OCI-LY7 (cell line): ENCODE measurements at regions not wholly inside any gene's neighbourhood (a gene's known extent, or its start where the extent isn't known, plus 50 kb on each side); places are given as distances from the start of the nearest gene placed in this dataset.

Source experiments
- BruUV-seq: library from RNA; stranded (reverse); fragments of 400-500 nt; replicated peaks from 2 replicates; lab custom pipeline; 2021; lab: Mats Ljungman, UMichigan
- CTCF ChIA-PET: fragments of 300-600 bp; sonication (Branson Sonifier 250); formaldehyde crosslinking; loops from one replicate; lab custom pipeline; 2022; ENCODE audit warnings: antibody characterized with exemption; ENCODE audit not compliant: unreplicated experiment; lab: Charles Lee
- POLR2A ChIA-PET: fragments of 300-600 bp; sonication (Branson Sonifier 250); formaldehyde crosslinking; loops from one replicate; lab custom pipeline; 2022; ENCODE audit warnings: antibody characterized with exemption; lab: Charles Lee
- DNase-seq: peaks from one replicate; pipeline ENCODE4 v3.0.0-alpha.2; 2015; ENCODE audit warnings: low spot score
- H2AFZ ChIP-seq: fragments of 200-600 bp; sonication (generic), shearing (Covaris generic); 2 replicates; pipeline ENCODE4 v1.6.1; 2014; ENCODE audit warnings: mild to moderate bottlenecking, antibody characterized with exemption, low read length, moderate library complexity
- H3K27ac ChIP-seq: fragments of 200-600 bp; sonication (generic); 2 replicates; pipeline ENCODE4 v1.5.1; 2014; ENCODE audit warnings: mixed run types, low read depth, mild to moderate bottlenecking, moderate library complexity, low read length, inconsistent platforms; ENCODE audit not compliant: poor library complexity, severe bottlenecking
- H3K36me3 ChIP-seq: fragments of 200-600 bp; sonication (generic); 2 replicates; pipeline ENCODE4 v1.6.1; 2014; ENCODE audit warnings: mild to moderate bottlenecking, antibody characterized with exemption, low read length, moderate library complexity, mixed read lengths; ENCODE audit not compliant: insufficient read depth
- H3K4me1 ChIP-seq: fragments of 200-600 bp; sonication (generic); 2 replicates; pipeline ENCODE4 v1.5.1; 2014; ENCODE audit warnings: mild to moderate bottlenecking, low read length; ENCODE audit not compliant: insufficient read depth, poor library complexity, severe bottlenecking
- H3K4me2 ChIP-seq: fragments of 200-600 bp; sonication (generic); 2 replicates; pipeline ENCODE4 v1.6.1; 2014; ENCODE audit warnings: mild to moderate bottlenecking, low read length
- H3K4me3 ChIP-seq: fragments of 200-600 bp; sonication (generic); 2 replicates; pipeline ENCODE4 v1.5.1; 2014; ENCODE audit warnings: mild to moderate bottlenecking, low read depth, low read length; ENCODE audit not compliant: poor library complexity, severe bottlenecking
- H3K79me2 ChIP-seq: fragments of 200-600 bp; sonication (generic); 2 replicates; pipeline ENCODE4 v1.6.1; 2016; ENCODE audit warnings: low read depth, mild to moderate bottlenecking, low read length, moderate library complexity, mixed read lengths; ENCODE audit not compliant: insufficient read depth
- H3K9me2 ChIP-seq: fragments of 200-600 bp; sonication (generic); 2 replicates; pipeline ENCODE4 v1.6.1; 2016; ENCODE audit warnings: mild to moderate bottlenecking, low read length, mixed read lengths; ENCODE audit not compliant: insufficient read depth
- H3K9me3 ChIP-seq: fragments of 200-600 bp; sonication (generic); 2 replicates; pipeline ENCODE4 v1.6.1; 2014; ENCODE audit warnings: mild to moderate bottlenecking, mixed run types, low read length, mixed read lengths
- H4K20me1 ChIP-seq: fragments of 200-600 bp; sonication (generic); 2 replicates; pipeline ENCODE4 v1.6.1; 2014; ENCODE audit warnings: mild to moderate bottlenecking, antibody characterized with exemption, low read length, moderate library complexity, mixed read lengths; ENCODE audit not compliant: insufficient read depth
- EZH2phosphoT487 ChIP-seq: fragments of 200-600 bp; sonication (generic); IDR thresholded peaks from 2 replicates; pipeline ENCODE4 v1.6.1; 2018; ENCODE audit warnings: low read depth, borderline replicate concordance, mild to moderate bottlenecking, mixed run types, antibody characterized with exemption, low read length, moderate library complexity, mixed read lengths
- intact Hi-C: fragments of 100-400 bp; cut with micrococcal nuclease; formaldehyde crosslinking; loops from one replicate; pipeline ENCODE4 v1.10.0; 2022; ENCODE audit not compliant: unreplicated experiment
- TF ChIP-seq, protein P1 (sequence below): fragments of 200-600 bp; sonication (generic); conservative IDR thresholded peaks from 2 replicates; pipeline ENCODE4 v1.5.1; 2014; ENCODE audit warnings: mild to moderate bottlenecking, antibody characterized with exemption, low read length, moderate library complexity, mixed read lengths

DNA sequence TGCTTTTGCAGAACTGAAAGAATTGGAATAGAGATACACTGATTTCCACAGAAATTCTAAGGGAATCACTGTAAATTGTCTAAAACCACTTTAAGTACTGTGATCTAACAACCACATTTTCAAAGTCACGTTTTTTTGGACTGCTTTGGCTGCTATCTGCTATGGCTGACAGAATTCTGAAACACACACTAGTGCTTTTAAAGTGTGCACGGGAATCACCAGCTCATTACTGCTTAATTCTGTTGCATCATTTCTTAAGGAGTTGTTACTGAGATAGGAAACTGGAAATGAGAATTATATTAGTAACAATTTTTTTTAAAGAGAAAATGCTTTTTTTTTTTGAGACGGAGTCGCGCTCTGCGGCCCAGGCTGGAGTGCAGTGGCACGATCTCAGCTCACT lies 716.5 kb upstream of the NRSN1 start:
- Histone ChIP-seq H3K4me1 (no peaks in the 10 kb centered on the region), H3K27ac (no peak overlapping the region), H3K79me2 (no peaks in the 10 kb centered on the region), H2AFZ (no peak overlapping the region), H3K36me3 (no peaks in the 10 kb centered on the region), H4K20me1 (no peaks in the 10 kb centered on the region), H3K9me3 (no peaks in the 10 kb centered on the region), H3K4me2 (no peak overlapping the region), H3K4me3 (no peak overlapping the region), H3K9me2 (no peaks in the 10 kb centered on the region)
- intact Hi-C loops: no loop called here
- no peak for DNase-seq
- CTCF ChIA-PET: no interaction called here
- no TSS peak for BruUV-seq
- POLR2A ChIA-PET: interaction anchor here (0.6 kb wide), 1 partner anchor 43 kb away, joined by 4 read pairs; no protein-coding TSS in a partner anchor
- TF ChIP-seq, protein P1, sequence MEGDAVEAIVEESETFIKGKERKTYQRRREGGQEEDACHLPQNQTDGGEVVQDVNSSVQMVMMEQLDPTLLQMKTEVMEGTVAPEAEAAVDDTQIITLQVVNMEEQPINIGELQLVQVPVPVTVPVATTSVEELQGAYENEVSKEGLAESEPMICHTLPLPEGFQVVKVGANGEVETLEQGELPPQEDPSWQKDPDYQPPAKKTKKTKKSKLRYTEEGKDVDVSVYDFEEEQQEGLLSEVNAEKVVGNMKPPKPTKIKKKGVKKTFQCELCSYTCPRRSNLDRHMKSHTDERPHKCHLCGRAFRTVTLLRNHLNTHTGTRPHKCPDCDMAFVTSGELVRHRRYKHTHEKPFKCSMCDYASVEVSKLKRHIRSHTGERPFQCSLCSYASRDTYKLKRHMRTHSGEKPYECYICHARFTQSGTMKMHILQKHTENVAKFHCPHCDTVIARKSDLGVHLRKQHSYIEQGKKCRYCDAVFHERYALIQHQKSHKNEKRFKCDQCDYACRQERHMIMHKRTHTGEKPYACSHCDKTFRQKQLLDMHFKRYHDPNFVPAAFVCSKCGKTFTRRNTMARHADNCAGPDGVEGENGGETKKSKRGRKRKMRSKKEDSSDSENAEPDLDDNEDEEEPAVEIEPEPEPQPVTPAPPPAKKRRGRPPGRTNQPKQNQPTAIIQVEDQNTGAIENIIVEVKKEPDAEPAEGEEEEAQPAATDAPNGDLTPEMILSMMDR: no peak
- no peak for TF ChIP-seq EZH2phosphoT487

DNA sequence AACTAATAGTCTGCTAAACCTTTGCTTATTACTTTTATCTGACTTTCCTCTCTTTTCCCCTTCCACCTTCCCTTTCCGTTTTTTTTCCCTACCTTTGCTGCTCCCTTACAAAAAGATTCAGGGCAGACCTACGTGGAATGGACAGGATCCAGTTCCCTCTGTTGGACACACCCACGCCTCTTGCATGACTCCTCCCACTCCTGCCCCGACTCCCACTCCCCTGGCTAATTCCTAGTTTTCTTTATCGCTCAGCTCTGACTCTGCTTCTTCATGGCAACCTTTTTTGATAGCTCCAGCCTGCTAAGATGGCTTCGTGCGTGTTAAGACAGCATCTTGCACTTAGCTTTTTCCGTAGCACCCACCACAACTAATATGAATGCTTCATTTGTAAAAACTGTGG lies 715.6 kb upstream of the NRSN1 start:
- no peak overlapping the region for H3K4me3 ChIP-seq
- no peaks in the 10 kb centered on the region for H3K36me3 ChIP-seq
- ChIA-PET POLR2A (no interaction called here), CTCF (no interaction called here)
- H3K9me3 ChIP-seq: no peaks in the 10 kb centered on the region
- H3K9me2 ChIP-seq: no peaks in the 10 kb centered on the region
- no TSS peak for BruUV-seq
- no peak for DNase-seq
- no peak overlapping the region for H3K27ac ChIP-seq
- H3K4me1 ChIP-seq: no peaks in the 10 kb centered on the region
- no peaks in the 10 kb centered on the region for H4K20me1 ChIP-seq
- intact Hi-C loops: no loop called here
- no peaks in the 10 kb centered on the region for H3K79me2 ChIP-seq
- TF ChIP-seq, protein P1: no peak
- TF ChIP-seq EZH2phosphoT487: no peak
- no peak overlapping the region for H2AFZ ChIP-seq
- no peak overlapping the region for H3K4me2 ChIP-seq

DNA sequence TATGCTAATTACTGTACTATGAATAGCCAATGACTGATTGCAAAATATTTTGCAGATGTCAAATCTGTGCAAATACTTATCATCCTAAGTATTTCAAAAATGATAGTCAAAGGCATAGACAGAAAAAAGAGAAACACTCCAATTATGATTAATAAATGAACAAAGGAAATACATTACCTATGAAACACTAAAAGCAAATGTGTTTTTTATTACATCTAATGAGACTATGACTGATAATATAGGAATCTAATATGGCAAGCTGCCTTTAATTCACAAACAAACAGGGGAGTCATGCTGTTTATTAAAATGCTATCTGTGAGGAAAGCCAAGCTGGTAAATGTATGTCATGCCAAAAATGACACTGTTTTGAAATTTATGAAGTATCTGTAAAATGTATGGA lies 713.2 kb upstream of the NRSN1 start:
- Histone ChIP-seq H3K27ac (no peak overlapping the region), H4K20me1 (no peaks in the 10 kb centered on the region), H3K79me2 (no peaks in the 10 kb centered on the region), H3K4me1 (no peaks in the 10 kb centered on the region), H3K9me3 (no peaks in the 10 kb centered on the region), H3K36me3 (no peaks in the 10 kb centered on the region), H2AFZ (no peak overlapping the region), H3K9me2 (no peaks in the 10 kb centered on the region), H3K4me2 (no peak overlapping the region), H3K4me3 (no peak overlapping the region)
- DNase-seq: no peak
- CTCF ChIA-PET: no interaction called here
- POLR2A ChIA-PET: interaction anchor here (0.8 kb wide), 1 partner anchor 27 kb away, joined by 3 read pairs; no protein-coding TSS in a partner anchor
- intact Hi-C loops: no loop called here
- no TSS peak for BruUV-seq
- TF ChIP-seq, protein P1: no peak
- TF ChIP-seq EZH2phosphoT487: no peak
